GM23338 (cell line): ENCODE measurements at regions not wholly inside any gene's neighbourhood (a gene's known extent, or its start where the extent isn't known, plus 50 kb on each side); places are given as distances from the start of the nearest gene placed in this dataset.

Experiments used
- CREB1 ChIP-seq: fragments of 250-450 bp; sonication (Bioruptor Pico); IDR thresholded peaks from 2 replicates; pipeline ENCODE4 v1.5.0; 2020; ENCODE audit warnings: low read depth, mild to moderate bottlenecking, moderate library complexity
- CTCF ChIP-seq, 2 experiments: fragments of 200-600 bp in 1 of 2; sonication (generic) in 1 of 2; conservative IDR thresholded peaks; 2 replicates each; pipeline versions ENCODE4 v1.5.1 to v1.6.1; 2016 to 2017; ENCODE audit warnings: antibody characterized with exemption in 2 of 2, low read depth in 2 of 2, mild to moderate bottlenecking in 2 of 2, moderate library complexity in 1 of 2
- ETS1 ChIP-seq: IDR thresholded peaks from 2 replicates; pipeline ENCODE4 v1.6.1; 2016; ENCODE audit warnings: antibody characterized with exemption
- EZH2 ChIP-seq: fragments of 200-600 bp; sonication (generic); IDR thresholded peaks from one replicate; pipeline ENCODE4 v1.8.0; 2017; ENCODE audit warnings: antibody characterized with exemption, mild to moderate bottlenecking, low read depth; ENCODE audit not compliant: unreplicated experiment
- EZH2phosphoT487 ChIP-seq: fragments of 200-600 bp; sonication (generic); IDR thresholded peaks from one replicate; pipeline ENCODE4 v1.8.1; 2018; ENCODE audit warnings: antibody characterized with exemption; ENCODE audit not compliant: unreplicated experiment
- JUNB ChIP-seq: IDR thresholded peaks from one replicate; pipeline ENCODE4 v1.6.1; 2016; ENCODE audit warnings: antibody characterized with exemption; ENCODE audit not compliant: unreplicated experiment
- NANOG ChIP-seq: IDR thresholded peaks from 2 replicates; pipeline ENCODE4 v1.6.1; 2016; ENCODE audit warnings: antibody characterized with exemption, borderline replicate concordance
- POLR2AphosphoS5 ChIP-seq: IDR thresholded peaks from 2 replicates; pipeline ENCODE4 v1.6.1; 2016; ENCODE audit warnings: antibody characterized with exemption, low read depth

GRCh38 chrX:39476604-39477021 lies 621.1 kb downstream of the BCOR start:
- TF ChIP-seq CTCF (conservative IDR thresholded peaks at IDR 0.05; ENCODE audit: low read depth in 2 of 2) (no peak), EZH2 (no peak), JUNB (no peak), POLR2AphosphoS5 (no peak), ETS1 (no peak), EZH2phosphoT487 (no peak), CREB1 (CRISPR knock-in tag) (no peak), NANOG (no peak)
